Coronary artery (tissue), 2 donors: ENCODE measurements at regions not wholly inside any gene's neighbourhood (a gene's known extent, or its start where the extent isn't known, plus 50 kb on each side); places are given as distances from the start of the nearest gene placed in this dataset.

Experiments used
- DNase-seq: peaks from one replicate; pipeline ENCODE4 v3.0.0-alpha.2; 2017; ENCODE audit warnings: low spot score
- H3K27ac ChIP-seq, 2 donors: fragments of 200-600 bp; sonication (generic); one replicate each; pipeline ENCODE4 v1.5.1; 2016 to 2019
- H3K4me3 ChIP-seq: fragments of 200-600 bp; sonication (generic); 2 replicates; pipeline ENCODE4 v1.5.1; 2016; ENCODE audit warnings: mild to moderate bottlenecking, moderate library complexity
- CTCF ChIP-seq: fragments of 200-600 bp; sonication (generic); IDR thresholded peaks from one replicate; pipeline ENCODE4 v1.5.1; 2019; ENCODE audit warnings: antibody characterized with exemption

DNA sequence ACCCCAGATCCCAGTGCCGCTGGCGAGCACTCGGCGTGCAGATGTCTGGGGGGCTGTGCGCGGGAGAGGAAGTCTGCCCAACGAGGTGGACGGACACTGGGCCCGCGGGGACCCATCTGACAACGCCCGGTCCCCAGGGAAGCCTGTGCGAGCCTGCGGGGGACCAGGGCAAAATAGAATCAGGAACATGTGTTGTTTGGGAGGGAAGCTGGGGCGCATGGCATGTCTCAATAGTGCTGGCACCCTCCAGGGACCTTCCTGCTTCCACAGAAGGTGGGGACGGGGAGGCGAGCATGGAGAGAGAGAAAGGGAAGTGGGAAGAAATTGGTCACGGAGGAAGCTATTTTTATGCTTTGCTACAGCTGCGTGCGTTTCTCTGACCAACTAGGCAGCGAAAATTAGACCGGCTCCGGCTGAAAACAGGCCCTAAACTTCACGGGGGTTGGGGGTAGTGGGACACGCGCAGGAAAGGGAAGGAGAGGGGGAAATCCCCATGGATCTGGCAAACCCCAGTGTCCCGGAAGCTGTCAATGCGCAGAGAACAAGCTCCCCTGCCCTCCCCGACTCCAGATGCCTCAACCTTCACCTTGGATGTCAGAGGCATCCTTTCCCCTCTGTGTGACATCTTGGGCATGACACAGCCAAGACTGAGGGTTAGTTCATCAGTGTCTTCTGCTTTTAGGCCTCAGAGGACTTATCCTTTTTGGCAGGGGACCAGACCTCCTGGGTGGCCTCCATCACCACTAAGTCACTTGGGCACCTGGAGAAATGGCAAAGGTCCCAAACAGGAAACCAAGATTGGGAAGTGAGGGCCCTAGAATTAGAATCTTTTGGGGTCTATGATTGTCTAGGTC lies 169.8 kb upstream of the BCOR start:
- peak overlapping the region; percentile 51 to 89 for H3K27ac ChIP-seq
- peak overlapping the region; percentile 72 for H3K4me3 ChIP-seq
- TF ChIP-seq CTCF = no peak
- DNase-seq = no peak

DNA sequence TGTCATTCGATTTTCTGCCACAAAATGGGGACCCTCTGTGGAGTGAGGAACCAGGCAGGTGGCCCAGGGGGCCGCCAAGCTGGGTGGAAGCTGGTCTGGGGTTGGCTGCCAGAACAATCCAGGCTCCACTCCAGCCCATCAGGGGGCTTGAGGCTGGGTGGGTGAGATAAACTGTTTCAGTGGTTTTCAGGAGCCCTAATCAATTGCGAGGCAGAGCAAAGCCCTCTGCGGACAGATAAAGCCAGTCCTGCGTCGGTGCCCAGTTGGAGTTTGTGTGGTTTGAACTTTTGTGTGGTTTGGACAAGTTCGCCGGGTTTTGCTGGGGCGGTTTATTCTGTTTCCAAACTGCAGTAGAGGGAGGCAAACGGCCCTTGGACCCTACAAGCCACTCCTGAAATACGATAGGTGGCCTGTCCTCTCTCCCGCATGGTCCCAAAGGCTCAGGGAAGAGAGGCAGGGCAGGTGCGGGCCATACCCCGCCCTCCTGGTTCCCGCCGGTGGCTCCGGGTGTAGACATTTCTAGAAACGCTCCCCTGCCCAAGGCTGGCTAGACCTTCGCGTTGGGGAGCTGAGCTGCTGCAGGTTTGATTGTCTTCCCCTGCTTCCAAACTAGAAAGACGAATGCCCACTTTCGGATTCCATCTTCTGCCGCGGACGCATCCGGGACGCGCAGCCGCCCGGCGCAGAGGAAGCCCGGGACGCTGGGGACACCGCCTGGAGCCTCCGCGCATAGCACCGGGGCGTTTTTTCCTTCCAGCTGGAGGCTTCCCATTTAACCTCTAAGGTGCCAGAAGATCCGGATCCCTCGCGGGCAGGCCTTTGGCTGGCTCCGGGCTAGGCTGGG lies 169.0 kb upstream of the BCOR start:
- peak overlapping the region; percentile 72 for H3K4me3 ChIP-seq
- peak; percentile 77 for DNase-seq
- peak; percentile 22 for TF ChIP-seq CTCF

GRCh38 chrX:40265936-40266335 lies 168.2 kb upstream of the BCOR start:
- H3K4me3 ChIP-seq = no peak overlapping the region
- H3K27ac ChIP-seq = no peak overlapping the region
- DNase-seq = no peak
- TF ChIP-seq CTCF = no peak

More for the DNA sequence above, 169.0 kb upstream of the BCOR start:
- peak overlapping the region; percentile 51 to 89 for H3K27ac ChIP-seq

GRCh38 chrX:40263014-40263560 lies 165.3 kb upstream of the BCOR start:
- no peak for TF ChIP-seq CTCF
- peak overlapping the region; percentile 22 to 81 for H3K27ac ChIP-seq
- no peak overlapping the region for H3K4me3 ChIP-seq
- no peak for DNase-seq

DNA sequence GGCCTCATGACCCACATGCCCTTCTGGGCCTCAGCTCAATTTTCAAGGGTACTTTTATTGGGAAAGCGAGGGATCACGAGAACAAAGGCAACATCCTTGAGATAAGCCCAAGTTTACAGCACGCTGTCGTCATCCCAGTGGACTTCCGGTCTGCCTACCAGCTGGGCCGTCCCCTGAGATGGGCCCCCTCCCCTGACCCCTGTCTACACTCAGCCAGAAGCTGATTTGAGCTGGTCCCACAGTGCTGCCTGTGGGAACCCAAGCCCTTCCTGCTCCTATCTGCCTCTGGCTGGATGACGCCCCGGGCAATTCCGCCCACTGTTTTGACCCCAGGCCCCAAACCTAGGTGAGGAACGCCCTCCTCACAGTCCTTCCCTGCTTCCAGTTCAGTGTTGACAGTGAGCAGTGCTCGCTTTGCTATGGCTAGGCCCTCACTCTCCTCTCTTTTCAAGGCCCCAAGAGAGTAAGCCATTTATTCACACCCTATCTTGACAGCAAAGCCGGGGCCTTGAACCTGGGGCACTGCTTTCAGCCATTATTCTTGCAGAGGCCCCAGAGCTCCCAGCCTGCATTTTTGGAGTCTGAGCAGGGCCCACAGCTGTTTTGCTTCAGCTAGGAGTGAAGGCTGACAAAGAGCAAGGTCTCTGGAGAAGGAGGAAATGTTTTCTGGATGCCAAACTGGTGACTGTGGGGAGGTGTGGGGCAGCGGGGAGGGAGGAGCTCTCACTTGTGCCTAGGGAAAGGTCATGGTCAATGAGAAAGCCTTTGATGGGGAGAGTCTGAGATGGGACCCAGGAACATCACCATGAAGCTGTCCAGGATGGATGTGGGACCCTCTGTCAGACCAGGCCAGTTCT lies 164.6 kb upstream of the BCOR start:
- TF ChIP-seq CTCF = no peak
- Histone ChIP-seq H3K27ac (peak overlapping the region; percentile 47 to 81), H3K4me3 (no peak overlapping the region)
- DNase-seq = peak; percentile 75

DNA sequence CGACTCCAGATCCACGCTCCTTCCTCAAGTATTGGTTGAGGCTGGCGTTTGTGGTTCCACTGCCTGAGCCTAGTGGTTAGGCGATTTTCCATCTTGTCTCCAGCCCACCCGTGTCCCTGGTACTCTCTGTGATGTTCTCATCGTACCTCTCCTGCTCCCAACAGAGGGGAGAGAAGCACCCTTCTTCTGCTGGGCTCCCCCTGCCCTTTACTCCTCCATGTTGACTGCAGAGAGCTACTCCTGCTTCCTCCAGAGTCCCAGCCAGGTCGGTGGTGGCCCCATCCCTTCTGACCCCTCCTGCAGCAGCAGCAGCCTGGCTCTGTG lies 164.0 kb upstream of the BCOR start:
- Histone ChIP-seq H3K4me3 (no peak overlapping the region), H3K27ac (peak overlapping the region; percentile 47 to 81)
- no peak for TF ChIP-seq CTCF
- no peak for DNase-seq
